Limb (tissue), 2 donors: ENCODE measurements at regions not wholly inside any gene's neighbourhood (a gene's known extent, or its start where the extent isn't known, plus 50 kb on each side); places are given as distances from the start of the nearest gene placed in this dataset.

ENCODE experiments used
- DNase-seq, 2 donors: peaks; one replicate each; pipeline ENCODE4 v3.0.0-alpha.2; 2016; ENCODE audit errors: extremely low spot score in 2 of 2

GRCh38 chr2:82576656-82577055 lies 1882.4 kb downstream of the SUCLG1 start:
- no peak for DNase-seq

DNA sequence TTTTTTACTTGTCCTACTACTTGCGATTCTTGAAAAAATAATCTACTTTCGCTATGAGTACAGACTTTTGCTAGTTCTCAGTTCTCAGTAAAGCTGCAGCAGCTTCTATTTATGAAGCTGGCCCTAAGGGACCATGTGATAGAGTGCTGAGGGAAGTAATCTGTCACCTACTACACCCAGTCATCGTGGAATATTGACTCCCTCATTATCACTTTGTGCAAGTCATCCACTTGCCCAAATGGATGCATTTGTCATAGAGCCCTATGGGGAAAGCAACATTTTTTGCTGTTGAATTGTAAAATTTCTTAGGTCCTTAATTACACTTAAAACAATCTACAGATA lies 1919.8 kb downstream of the SUCLG1 start:
- DNase-seq = no peak

DNA sequence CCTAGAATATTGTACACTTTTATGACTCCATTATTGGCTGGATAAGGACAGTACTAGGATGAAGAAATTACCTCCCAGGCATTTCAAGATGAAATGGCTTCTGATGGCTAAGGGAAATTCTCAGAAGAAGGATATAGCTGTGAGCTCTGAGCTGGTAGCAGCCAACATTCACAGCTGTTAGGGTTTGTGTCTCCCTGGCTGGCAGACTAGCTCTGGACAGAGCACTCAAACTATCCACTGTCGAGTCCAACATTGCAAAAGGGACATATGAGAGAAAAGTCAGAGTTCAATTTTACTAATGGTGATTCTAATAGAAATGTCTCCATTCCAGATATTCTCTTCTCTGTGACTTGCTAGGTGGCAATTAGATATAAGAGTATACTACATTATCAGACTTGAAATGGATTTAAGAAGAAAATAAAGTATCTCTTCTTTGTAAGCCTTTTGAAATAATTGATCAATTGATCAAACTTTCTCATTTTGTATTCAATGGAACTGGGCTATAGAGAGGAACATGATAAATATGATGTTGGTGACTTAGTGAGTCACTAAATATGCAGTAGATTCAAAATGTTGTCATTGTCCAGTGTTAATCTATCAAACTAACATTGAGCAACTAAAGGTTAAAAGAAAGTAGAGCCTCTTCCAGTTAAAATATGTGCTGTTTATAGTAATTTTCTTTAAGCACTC lies 1920.3 kb downstream of the SUCLG1 start:
- DNase-seq = no peak

DNA sequence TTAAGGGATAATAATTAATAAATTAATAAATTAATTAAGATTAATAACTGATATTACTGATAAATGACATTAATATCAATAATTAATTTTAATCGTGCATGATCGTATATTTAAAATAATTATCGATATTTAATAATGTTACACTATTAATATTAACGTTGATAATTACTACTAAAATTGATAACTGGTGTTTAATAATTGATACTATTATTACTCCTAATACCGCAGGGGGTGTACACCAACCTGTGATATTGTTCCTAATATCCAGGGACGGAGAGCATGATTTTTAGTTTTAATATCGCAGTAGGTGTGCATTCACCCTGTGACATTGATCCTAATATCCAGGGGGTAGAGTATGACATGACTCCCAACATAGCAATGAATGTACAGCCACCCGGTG lies 1930.8 kb downstream of the SUCLG1 start:
- DNase-seq = no peak

- DNase-seq = no peak
These were observed 1932.0 kb downstream of the SUCLG1 start for GRCh38 chr2:82527124-82527523.

DNA sequence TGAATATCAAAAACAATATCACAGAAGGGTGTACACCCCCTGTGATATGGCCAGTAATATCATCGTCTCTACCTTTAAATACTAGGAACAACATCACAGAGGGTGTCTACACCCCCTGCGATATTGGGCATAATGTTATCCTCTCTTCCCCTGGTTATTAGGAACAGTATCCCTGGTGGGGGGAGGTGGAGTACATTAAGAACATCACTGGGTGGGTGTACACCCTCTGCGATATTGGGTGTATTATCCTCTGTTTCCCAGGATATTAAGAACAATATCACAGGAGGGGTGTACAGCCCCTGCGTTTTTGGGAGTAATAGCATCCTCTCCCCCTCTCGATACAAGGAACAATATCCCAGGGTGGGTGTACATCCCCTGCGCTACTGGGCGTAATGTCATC lies 1932.8 kb downstream of the SUCLG1 start:
- DNase-seq = no peak

DNA sequence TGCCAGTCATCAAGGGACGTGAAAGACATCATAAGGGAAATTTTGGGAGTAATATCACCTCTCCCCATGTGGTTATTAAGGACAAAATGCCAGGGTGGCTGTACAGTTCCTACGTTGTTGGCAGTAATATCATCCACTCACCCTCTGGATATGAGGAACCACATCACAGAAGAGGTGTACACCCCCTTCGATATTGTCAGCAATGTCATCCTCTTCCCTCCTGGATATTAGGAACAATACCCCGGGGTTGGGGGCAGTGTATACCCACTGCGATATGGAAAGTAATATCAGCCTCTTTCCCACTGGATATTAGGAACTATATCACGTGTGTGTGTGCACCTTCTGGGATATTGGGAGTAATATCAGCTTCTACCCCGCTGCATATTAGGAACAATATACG lies 1933.3 kb downstream of the SUCLG1 start:
- no peak for DNase-seq

GRCh38 chr2:82524826-82525225 lies 1934.3 kb downstream of the SUCLG1 start:
- no peak for DNase-seq

GRCh38 chr2:82511894-82512293 lies 1947.2 kb downstream of the SUCLG1 start:
- DNase-seq = no peak

DNA sequence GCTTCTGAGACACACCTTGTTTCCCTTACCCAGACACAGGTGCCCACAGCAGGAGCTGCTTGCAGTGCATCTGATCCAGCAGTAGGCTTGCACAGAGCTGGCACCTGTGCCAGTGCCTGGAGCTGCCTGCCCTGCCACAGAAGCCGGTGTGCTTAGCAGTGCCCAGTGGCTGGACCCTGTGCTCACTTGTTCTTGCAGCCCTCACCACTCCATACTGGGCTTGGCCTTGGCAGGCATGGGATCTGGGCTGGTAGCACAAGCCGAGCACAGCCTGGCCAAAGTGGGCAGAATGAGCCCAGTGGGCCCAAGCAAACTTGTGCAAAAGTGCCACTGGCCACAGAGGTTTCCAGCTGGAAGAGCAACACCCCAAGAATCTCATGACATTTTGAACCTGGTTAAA lies 1950.4 kb downstream of the SUCLG1 start:
- no peak for DNase-seq

- DNase-seq = no peak
These were observed 1951.4 kb downstream of the SUCLG1 start for GRCh38 chr2:82507657-82508056.

DNA sequence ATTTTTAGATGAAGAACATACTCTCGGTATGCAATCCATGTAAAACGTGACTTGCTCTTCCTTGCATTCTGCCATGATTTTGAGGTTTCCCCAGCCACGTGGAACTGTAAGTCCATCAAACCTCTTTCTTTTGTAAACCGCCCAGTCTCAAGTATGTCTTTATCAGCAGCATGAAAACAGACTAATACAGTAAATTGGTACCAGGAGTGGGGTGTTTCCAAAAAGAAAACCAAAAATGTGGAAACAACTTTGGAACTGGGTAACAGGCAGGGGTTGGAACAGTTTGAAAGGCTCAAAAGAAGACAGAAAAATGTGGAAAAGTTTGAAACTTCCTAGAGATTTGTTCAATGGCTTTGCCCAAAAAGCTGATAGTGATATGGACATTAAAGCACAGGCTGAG lies 1957.9 kb downstream of the SUCLG1 start:
- DNase-seq = no peak

GRCh38 chr2:82498777-82499443 lies 1960.2 kb downstream of the SUCLG1 start:
- no peak for DNase-seq

- peak in 1 of 2 donors; percentile 5 for DNase-seq
These were observed 1964.3 kb downstream of the SUCLG1 start for GRCh38 chr2:82494739-82495138.

DNA sequence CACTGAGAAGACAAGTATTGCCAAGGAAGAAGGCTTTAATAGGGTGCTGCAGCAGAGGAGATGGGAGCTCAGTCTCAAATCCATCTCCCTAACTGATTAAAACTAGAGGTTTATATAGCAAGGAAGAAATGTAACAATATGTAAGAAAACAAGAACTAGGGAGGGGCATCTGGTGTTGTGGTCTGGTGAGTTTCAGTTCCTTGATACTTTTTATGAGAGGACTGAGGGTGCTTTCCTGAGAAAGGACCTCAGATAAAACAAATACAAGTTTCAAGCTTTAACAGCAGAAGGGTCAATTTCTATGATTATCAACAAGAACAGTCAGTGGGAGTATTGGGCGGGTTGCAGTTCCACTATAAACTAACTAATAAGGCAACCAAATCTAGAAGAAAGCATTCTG lies 1967.5 kb downstream of the SUCLG1 start:
- DNase-seq = no peak

GRCh38 chr2:82487354-82487753 lies 1971.7 kb downstream of the SUCLG1 start:
- DNase-seq = no peak

DNA sequence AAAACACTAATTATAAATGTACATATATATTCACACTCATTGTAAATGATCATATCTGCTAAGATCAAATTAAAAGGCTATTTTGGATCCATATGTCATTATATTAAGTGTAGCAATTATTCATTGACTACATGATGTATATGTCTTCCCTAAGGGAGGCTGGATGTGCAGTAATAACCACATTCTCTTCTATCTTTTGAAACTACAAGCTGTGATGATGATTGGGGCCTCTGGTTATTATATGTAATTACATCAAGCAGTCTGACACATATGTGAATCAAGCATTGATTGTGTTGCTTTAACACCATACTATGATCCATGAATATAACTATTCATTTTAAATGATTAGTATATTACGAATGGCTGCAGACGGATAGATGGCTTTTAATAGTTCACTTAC lies 1973.4 kb downstream of the SUCLG1 start:
- DNase-seq = no peak

DNA sequence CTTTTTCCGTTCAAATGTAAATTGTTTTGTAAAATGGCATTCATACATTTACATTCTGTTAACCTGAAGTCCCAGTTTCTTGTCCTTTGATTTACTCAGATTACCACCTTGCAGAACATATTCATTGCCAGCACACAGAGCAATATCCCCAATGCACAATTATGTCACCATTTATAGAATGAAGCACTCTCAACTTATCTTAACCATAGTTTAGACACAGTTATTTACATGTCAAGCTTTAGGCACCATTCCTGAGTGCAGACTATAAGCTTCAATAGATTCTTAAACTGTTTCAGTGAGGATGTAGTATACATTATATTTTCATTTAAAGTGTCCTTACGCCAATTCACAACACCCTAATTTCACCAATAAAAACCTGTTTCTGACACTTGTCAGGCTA lies 1977.9 kb downstream of the SUCLG1 start:
- no peak for DNase-seq

DNA sequence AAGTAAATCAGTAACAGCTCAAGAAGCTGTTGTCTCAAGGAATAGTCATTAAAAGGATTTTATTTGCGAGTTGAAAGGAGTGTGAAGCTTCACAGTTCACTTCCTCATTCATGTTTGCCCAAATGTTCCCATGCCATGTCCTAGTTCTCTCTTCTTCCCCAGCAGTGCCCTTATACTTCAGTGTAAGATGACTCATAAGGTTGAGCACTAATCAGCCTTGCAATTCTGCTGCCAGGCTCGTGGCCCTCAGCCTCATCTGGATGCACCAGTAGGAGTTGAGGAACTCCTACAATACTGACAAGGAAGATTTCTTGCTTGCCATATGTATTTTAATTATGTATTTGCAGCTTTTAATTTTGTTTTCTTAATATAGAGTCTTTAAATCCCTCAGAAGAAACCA lies 1980.4 kb downstream of the SUCLG1 start:
- no peak for DNase-seq

DNA sequence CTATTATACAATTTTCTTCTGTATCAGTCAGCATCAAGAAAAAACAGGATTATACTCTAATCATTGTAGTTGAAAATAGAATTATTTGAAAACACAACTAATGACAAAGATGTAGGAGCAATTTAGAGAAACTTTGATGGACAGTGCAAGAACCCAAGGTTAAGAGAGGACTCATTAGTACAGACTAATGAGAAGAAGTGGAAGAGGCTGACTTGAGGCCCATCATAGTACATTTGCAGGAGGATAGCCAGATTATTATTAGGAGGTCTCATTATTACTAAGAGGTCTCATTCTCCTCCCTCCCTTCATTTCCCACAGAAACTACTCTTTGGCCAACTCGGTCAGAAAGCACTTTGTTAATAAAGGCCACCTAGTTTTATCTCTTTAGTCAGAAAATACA lies 1983.0 kb downstream of the SUCLG1 start:
- DNase-seq = no peak

DNA sequence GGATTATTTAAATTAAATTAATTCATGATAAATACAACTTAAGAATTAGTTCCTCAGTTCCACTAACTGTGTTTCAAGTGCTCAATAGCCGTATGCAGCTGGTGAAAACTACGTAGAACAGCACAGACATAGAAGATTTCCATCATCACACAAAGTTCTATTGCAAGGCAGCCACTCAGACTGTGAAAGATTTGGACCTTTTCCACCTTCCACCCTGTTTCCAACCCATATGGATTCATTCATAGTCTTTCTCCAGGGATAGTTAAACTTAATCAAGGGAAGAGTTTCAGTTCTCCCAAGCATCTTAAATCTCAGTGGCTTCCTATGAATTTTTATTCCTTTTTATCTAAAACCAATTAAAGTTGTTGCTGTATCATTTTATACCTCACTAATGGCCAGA lies 2030.8 kb downstream of the SUCLG1 start:
- DNase-seq = no peak

DNA sequence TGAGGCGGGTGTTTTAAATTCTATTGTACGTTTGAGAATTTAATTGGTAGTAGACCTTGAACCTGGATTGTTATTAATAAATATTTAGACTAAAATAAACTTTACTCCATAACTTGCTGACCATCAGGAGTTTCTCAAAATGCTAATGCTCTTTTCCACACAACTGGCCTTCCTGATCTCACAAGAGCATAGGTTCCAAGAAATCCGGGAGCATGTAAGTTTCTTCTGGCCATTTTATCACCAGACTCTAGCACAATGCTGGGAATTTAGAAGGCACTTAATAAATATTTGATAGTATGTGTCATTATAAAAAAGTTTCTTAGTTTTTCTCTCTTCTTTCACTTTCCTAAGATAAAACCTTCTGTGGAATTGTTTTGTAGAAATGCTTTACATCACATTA lies 2047.1 kb downstream of the SUCLG1 start:
- DNase-seq = no peak

- DNase-seq = peak in 1 of 2 donors; percentile 15
These were observed 2048.0 kb downstream of the SUCLG1 start for GRCh38 chr2:82411071-82411470.

DNA sequence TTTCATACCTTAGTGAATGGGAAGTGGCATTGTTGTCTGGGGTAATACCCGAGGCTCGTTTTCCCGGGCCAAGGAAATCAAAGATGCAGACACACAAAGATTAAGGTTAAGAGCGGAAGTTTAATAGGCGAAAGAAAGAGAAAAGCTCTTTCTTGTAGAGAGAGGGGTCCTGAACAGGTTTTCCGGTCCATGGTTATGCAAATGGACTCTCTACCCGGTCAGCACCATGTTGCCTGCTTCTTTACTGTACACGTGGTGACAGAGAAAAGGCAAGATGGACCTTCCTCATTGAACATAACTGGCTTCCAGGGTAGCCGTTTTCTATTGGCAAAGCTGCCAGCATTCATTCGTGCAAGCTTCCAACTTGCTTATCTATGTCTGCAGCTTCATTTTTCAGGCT lies 2063.5 kb downstream of the SUCLG1 start:
- no peak for DNase-seq
